ENCODE measurements at regions not wholly inside any gene's neighbourhood (a gene's known extent, or its start where the extent isn't known, plus 50 kb on each side); places are given as distances from the start of the nearest gene placed in this dataset.
"Not testable (repeated sequence)": the region's sequence is repeated elsewhere in the genome, so short reads cannot be mapped to it uniquely, and the experiment has no call there.

DNA sequence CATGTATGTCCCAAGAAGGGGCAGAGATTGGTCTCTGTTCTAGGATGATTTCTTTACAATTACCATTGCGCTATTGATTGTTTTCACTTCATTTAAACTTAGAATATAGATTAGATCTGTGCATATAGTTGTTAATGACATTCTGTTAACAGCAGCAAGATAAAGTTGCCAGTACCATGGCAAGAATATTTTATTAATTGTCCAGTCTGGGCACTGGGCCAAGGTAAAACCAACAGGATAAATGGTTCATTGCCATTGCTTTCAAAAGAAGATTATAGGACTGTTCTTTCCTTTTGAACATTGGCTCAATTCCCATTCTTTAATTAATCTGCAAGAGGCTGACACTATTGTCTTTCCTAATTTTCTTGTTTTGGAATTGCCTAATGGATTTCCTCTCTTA, 592.4 kb downstream of the RFPL4B start:
- DNase-seq, result no peak

- no peak for DNase-seq
Observed at GRCh38 chr6:112941613-112942012, 594.5 kb downstream of the RFPL4B start.

GRCh38 chr6:112946051-112946450, 598.9 kb downstream of the RFPL4B start:
- DNase-seq, result no peak

DNA sequence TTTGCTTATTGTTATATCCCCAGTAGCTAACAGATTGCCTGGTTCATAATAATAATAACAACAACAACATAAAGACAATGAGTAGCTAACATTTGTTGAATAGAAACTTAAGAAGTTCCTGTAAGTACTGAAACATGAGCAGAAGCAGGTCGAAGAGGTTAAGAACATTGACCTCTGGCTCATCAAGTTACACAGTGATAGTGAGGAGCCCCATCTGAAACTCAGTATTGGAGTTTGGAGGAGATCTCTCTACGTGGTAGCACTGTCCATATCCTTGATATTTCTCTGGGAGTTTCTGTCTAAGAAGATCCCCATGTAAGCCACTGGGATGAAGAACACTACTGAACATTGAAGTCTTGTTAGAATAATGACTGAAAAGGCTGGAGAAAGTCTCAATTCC, 600.4 kb downstream of the RFPL4B start:
- no peak for DNase-seq

DNA sequence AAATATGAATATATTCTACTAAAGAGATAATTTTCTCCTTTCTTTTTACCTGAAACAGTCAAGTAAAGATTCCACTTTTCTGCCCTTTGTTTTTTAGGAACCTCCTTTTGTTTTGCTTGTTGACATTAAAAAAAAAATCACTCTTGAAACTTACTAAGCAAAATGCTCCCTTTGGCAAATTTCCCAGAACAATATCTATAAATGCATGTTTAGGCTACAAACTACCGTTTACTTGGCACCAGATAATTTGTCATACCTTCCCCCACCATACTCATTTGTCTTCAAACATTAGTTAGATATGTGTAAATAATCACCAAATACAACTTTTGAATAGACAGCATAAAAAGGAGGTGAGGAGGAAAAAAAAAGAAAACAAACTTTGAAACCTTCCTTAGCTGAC, 604.7 kb downstream of the RFPL4B start:
- DNase-seq, result no peak

DNA sequence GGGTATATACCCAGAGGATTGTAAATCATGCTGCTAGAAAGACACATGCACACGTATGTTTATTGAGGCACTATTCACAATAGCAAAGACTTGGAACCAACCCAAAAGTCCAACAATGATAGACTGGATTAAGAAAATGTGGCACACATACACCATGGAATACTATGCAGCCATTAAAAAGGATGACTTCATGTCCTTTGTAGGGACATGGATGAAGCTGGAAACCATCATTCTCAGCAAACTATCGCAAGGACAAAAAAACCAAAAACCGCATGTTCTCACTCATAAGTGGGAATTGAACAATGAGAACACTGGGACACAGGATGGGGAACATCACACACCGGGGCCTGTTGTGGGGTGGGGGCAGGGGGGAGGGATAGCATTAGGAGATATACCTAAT, 608.6 kb downstream of the RFPL4B start:
- DNase-seq, result not testable (repeated sequence)

GRCh38 chr6:112956696-112957535, 609.8 kb downstream of the RFPL4B start:
- no peak for DNase-seq

DNA sequence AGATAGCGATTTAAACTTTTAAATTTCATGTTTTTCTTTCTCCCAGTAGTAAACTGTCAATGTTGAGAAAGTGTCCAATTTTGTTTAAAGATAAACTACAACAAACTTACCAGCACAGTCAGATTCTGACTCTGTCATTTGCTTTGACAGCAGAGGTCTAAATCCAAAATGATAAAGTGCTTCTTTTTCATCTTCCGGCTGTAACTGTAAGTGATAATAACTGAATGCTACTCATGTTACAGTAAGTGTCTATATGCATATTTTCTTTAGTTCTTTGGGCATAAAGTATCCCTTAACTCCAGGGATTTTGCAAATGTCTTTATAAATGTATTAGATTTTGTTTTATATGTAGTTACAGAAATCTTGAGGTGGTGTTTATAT, 610.4 kb downstream of the RFPL4B start:
- DNase-seq, result no peak

GRCh38 chr6:112960130-112960529, 613.0 kb downstream of the RFPL4B start:
- not testable (repeated sequence) for DNase-seq

DNA sequence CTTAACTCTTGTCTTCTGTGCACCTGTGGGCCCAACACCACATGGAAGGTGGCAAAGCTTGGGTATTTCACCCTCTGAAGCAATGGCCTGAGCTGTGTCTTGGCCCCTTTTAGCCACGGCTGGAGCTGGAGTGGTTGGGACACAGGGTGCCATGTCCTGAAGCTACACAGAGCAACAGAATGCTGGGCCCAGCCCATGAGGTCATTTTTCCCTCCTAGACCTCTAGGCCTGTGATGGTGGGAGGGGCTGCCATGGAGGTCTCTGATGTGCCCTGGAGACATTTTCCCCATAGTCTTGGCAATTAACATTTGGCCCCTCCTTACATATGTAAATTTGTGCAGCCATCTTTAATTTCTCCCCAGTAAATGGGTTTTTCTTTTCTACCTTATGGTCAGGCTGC, 620.8 kb downstream of the RFPL4B start:
- DNase-seq, result no peak

- DNase-seq, result no peak
Observed at GRCh38 chr6:112971651-112972050, 624.5 kb downstream of the RFPL4B start.

DNA sequence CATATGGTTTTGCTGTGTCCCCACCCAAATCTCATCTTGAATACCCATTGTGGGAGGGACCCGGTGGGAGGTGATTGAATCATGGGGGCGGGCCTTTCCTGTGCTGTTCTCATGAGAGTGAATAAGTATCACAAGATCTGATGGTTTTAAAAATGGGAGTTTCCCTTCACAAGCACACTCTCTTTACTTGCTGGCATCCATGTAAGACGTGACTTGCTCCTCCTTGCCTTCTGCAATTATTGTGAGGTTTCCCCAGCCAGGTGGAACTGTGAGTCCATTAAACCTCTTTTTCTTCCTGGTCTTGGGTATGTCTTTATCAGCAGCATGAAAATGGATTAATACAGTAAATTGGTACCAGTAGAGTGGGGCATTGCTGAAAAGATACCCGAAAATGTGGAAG, 627.8 kb downstream of the RFPL4B start:
- DNase-seq, result not testable (repeated sequence)

GRCh38 chr6:112976579-112976978, 629.4 kb downstream of the RFPL4B start:
- not testable (repeated sequence) for DNase-seq

GRCh38 chr6:112979830-112980229, 632.7 kb downstream of the RFPL4B start:
- peak; percentile 12 for DNase-seq

DNA sequence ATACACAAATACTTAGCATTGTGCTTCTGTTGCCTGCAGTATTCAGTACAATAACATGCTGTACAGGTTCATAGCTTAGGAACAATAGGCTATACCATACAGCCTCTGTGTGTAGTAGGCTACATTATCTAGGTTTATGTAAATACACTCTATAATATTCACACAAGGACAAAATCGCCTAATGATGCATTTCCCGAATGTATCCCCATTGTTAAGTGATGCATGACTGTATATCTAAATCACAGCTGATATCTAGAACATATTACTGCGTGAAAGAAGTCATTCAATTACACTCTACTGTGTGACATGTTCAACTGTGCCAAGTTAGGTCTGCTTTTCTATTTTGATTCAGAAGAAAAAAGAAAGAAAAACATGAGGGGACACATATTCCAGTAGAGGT, 633.5 kb downstream of the RFPL4B start:
- DNase-seq, result no peak

- DNase-seq, result peak; percentile 2
Observed at GRCh38 chr6:112983713-112984261, 636.7 kb downstream of the RFPL4B start.

- no peak for DNase-seq
Observed at GRCh38 chr6:112984899-112985298, 637.8 kb downstream of the RFPL4B start.

DNA sequence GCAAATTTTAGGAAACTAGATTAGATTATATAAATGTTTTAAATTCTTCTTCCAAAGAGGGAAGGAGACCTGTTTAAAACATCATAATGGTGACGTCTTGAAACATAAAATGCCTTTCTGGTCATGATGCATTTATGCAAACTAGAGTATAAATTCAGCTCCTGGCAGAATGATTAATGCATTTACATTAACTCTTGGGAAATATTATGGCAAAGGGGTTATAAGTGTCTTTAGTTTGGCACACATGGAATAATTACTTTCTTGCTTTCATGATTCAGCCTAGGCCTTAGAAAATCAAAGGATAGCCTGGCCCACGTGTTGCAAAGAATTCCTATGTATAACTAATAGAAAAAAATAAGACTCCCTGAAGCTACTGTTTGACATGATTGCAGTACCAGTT, 639.2 kb downstream of the RFPL4B start:
- no peak for DNase-seq

DNA sequence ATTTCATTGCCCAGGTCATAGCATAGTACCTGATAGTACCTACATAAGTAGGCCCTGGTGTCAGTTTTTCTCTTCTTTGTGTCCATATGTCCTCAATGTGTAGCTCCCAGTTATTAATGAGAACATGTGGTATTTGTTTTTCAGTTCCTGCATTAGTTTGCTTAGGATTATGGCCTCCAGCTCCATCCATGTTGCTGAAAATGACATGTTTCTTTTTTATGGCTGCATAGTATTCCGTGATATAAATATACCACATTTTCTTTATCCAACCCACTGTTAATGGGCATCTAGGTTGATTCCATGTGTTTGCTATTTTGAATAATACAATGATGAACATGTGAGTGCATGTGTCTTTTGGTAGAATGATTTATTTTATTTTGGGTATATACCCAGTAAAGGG, 641.6 kb downstream of the RFPL4B start:
- no peak for DNase-seq

DNA sequence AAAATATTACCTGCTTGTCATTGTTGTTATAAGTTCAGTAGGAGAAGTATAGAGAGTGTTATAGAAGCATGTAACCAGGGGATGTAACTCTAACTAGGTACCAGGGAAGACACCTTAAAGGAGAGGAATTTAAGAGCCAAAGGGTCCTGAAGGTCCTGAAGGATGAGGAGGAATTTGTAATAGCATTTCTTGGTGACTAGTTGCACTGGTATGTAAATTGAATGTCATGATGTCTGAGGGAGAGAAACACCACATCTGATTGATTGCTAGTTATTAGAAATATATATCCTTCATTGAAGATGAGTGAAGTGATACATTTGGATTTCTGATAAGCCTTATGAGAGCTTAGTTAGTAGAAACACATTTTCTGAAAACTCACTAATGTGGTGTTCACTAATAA, 643.8 kb downstream of the RFPL4B start:
- DNase-seq, result no peak

GRCh38 chr6:112991912-112992311, 644.8 kb downstream of the RFPL4B start:
- DNase-seq, result no peak

DNA sequence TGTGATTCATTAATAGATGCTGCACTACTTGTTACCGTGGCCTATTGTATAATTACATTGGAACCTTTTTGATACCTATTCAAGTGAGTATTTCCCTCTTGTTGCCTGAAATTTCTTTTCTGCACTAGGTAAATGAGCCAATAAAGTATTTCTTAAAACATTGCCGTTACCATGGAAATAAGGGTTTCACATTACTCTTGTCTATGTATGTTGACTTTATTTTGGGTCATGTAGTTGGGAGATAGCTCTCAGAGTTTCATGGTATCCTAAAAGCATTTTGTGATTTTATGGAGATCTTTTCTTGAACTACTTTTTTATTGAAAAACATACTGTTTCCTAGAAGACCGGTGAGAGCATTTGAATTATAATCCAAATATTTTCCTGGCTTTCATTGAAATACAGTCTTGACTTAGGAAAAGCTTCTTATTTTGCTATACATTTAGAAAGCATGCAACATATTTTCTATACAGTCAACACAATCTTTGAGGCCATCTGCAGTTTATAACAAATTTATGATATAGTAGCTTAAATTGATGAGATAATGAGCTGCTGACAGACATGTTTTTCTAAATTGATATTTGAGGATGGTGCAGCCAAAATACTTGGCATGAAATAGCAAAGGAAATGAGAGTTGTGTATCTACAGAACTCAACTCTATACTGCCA, 650.4 kb downstream of the RFPL4B start:
- DNase-seq, result no peak

DNA sequence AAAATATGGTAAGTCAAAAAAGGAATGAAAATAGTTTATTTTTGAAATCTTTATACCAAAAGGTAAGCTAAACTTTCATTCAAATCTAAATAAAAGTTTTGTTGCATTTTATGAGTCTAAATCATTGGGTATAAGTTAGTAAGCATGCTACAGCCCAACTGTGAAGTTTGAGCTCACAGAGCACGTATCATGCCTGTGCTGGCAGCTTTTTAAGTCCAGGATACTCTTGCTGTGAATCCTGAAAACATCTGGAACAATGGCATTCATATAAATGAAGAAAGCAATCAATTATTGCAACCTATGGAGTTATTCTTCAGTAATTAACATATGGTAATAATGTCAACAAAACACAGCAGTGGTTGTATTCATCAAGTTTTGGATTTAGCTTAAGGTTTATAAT, 656.9 kb downstream of the RFPL4B start:
- no peak for DNase-seq
